Posterior vena cava (tissue), 2 donors: ENCODE measurements at regions not wholly inside any gene's neighbourhood (a gene's known extent, or its start where the extent isn't known, plus 50 kb on each side); places are given as distances from the start of the nearest gene placed in this dataset.

Experiments
- DNase-seq: peaks from one replicate; pipeline ENCODE4 v3.0.0-alpha.2; 2020; ENCODE audit warnings: low spot score
- intact Hi-C, 2 donors: fragments of 100-400 bp; cut with DNase I; formaldehyde crosslinking; loops; one replicate each; pipeline versions ENCODE4 v1.14.1 to v1.14.2; 2022 to 2023
- donor health status: DM: yes; HTN: yes; CAD: no.
- donor health status: DM: yes; HTN: yes; CAD: no.

- intact Hi-C loops = loop anchor here in 1 of 2 donors (1.0 kb wide), 1 partner anchor 26 kb away; no protein-coding TSS in a partner anchor
- DNase-seq = no peak
These were observed 241.6 kb downstream of the BMP7 start for GRCh38 chr20:57024849-57025248.

DNA sequence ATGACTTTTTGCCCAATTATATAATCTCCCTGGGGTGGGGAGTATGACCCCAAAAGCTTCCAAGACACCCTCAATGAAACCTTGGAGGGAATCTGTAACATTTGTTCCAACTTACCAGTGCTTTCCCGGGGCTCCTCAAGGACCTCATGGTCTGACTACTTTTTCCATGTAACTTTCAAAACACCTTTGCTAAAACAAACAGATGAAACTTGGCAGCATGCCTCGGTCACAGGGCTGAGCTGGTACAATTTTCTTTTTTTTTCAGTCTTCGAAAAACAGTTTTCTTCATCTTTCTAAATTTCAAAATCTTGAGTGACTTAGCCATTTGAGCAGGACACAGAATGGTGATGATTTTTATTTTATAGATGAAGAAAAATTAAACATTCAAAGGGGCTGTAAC is 241.2 kb downstream of the BMP7 start:
- no peak for DNase-seq
- intact Hi-C loops = loop anchor here in 1 of 2 donors (1.0 kb wide), 1 partner anchor 26 kb away; no protein-coding TSS in a partner anchor

- intact Hi-C loops = loop anchor here in 1 of 2 donors (1.0 kb wide), 1 partner anchor 26 kb away; no protein-coding TSS in a partner anchor
- DNase-seq = no peak
These were observed 240.7 kb downstream of the BMP7 start for GRCh38 chr20:57025666-57026224.

DNA sequence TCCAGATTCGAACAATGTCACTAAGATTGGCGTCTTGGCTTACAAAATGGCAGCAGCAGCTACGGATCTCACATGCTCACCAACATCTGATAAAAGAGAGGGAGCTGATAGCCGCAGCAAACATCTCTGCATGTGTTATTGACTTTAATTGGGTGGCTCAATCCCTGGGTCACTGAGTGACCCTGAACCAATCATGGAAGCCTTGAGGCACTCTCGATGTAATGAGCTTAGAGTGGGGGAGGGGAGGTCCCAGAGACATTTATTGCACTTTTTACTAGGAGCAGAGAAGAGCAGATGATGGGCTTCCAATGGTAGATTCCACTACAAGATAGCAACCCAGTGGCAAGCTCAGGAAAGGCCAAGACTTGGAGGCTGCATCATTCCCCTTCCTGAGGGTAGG is 238.7 kb downstream of the BMP7 start:
- no peak for DNase-seq
- intact Hi-C loops = no loop called here

DNA sequence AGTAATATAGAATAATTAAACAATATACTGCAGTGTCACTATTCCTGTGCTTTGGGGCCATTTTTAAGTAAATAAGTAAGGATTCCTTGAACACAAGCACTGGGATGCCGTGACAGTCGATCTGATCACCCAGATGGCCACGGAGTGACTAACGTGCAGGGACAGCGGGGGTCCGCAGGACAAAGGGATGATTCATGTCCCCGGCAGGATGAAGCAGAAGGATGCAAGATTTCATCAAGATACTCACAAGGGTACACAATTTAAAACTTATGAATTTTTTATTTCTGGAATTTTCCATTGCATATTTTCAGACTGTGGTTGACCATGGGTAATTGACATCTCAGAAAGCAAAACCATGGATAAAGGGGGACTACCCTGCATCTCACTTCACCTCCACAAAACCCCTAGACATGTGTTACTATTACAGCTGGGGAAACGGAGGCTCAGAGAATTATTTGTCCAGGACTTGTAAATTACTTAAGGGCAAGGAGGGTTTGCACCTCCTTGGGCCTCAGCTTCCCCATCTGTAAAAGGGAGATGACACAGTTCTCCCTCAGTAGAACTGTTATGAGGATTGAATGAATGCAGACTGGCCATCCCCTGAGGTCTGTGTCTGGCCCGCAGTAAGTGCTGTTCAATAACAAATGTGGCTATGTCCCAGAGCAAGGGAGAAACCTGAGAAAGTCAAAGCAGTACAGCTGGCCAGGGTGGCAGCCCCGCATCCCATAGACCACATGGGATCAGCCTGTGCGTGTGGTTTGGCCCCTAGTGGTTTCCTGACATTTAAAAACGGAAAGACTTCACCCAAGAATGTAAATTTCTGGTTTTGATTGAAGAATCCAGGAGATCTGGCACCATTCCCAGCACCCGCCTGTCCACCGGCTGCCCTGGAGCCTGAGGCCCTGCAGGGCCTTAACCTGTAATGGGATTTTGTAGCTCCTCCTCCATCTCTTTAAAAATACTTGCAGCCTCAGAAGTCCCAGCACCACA is 235.5 kb downstream of the BMP7 start:
- intact Hi-C loops = no loop called here
- DNase-seq = no peak

- intact Hi-C loops = no loop called here
- DNase-seq = no peak
These were observed 234.5 kb downstream of the BMP7 start for GRCh38 chr20:57031867-57032355.

DNA sequence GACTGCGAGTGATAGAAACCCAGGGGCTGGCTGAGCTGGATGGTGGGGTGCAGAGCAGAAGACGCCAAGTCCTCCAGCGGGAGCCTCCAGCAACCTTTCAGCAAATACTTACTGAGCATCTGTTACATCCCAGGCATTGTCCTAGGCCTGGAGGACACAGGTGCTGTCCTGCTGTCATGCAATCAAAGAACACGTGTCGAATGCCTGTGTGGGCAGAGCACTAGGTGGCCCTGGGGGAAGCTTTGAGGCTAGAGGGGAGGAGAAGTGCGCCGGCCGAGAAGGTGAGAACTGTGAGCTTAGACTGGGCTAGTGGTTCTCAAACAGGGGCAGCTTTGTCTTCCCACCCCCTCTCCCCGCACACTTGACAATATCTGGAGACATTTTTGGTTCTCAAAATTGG is 233.6 kb downstream of the BMP7 start:
- intact Hi-C loops = no loop called here
- DNase-seq = no peak

DNA sequence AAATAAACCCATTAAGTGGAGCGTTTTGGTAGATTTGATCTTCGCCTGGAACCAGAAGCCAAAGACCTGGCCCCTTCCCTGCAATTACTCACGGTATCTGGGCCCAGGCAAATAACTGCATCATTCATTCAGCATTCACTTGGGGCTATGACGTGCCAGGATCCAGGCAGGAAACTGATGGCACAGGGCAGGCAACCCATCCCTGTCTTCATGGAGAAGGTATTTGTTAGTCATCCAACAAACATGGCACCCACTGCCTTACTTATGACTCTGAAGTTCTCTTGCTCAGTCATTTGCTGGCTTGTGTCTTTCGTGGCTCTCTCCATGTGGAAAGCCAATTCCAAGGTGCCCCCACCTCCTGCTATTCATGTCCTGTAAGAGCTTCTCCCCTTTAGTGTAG is 232.4 kb downstream of the BMP7 start:
- intact Hi-C loops = no loop called here
- DNase-seq = no peak

DNA sequence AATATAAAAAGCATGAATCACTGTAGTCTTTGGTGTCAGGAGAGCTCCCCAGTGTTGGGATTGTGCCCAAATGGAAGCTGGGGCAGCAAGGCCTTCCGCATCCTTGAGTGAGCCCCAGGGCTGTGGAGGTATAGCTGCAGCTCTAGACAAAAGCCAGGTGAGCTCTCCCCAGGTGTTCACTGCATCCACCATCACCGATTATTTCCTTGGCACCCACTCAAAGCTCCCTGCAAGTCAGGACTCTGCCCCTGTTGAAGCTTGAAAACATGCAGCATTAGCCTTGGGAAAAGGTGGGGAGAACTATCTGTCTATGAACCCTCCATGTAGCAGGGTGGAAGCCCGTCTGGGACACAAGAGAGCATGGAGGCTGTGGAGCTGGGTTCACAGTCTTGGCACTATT is 228.8 kb downstream of the BMP7 start:
- no peak for DNase-seq
- intact Hi-C loops = loop anchor here in 1 of 2 donors (5.0 kb wide), 1 partner anchor 610 kb away; no protein-coding TSS in a partner anchor

GRCh38 chr20:57038608-57039440 is 227.6 kb downstream of the BMP7 start:
- intact Hi-C loops = loop anchor here in 1 of 2 donors (5.0 kb wide), 1 partner anchor 612 kb away; no protein-coding TSS in a partner anchor
- DNase-seq = no peak

GRCh38 chr20:57040466-57040865 is 226.0 kb downstream of the BMP7 start:
- intact Hi-C loops = no loop called here
- no peak for DNase-seq

DNA sequence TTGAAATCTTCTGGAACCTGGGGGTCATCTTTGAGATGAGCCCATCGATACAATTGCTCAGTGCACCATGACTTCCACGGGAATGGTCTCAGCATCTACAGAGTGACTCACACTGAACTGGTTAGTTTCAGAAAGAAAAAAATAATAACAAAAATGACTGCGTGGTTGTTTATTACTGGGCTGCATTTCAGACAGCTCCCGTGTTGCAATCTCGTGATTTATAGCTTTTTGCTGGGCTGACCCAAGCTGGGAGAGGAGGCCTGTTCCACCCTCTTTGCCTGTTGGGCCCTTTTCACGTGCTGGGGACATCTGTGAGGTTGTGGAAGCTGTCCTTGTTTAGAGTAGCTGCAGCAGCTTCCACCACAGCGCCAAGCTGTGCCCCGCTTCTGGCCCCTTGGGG is 225.5 kb downstream of the BMP7 start:
- DNase-seq = no peak
- intact Hi-C loops = no loop called here

DNA sequence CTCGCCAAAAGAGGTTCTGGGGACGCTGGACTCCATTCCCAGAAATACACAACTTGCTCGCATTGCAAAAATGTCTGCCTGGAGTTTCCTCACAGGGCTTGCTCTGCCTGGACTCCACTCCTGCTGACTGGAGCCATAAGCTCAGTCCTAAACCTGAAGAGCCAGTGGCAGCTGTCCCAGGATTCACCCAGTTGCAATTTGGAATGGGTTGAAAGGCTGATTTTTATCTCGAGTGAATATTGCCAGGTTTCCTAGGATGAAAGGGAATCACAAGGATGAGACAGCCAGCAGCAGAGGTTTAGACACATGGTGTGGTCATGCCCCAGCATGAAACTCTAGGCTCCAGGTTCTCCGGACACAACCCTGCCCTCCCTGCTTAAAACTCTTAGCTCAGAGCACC is 223.3 kb downstream of the BMP7 start:
- no peak for DNase-seq
- intact Hi-C loops = no loop called here

- DNase-seq = no peak
These were observed 222.7 kb downstream of the BMP7 start for GRCh38 chr20:57043669-57044268.

GRCh38 chr20:57047281-57048026 is 219.0 kb downstream of the BMP7 start:
- intact Hi-C loops = no loop called here
- DNase-seq = no peak

More at GRCh38 chr20:57043669-57044268, 222.7 kb downstream of the BMP7 start:
- intact Hi-C loops = no loop called here

DNA sequence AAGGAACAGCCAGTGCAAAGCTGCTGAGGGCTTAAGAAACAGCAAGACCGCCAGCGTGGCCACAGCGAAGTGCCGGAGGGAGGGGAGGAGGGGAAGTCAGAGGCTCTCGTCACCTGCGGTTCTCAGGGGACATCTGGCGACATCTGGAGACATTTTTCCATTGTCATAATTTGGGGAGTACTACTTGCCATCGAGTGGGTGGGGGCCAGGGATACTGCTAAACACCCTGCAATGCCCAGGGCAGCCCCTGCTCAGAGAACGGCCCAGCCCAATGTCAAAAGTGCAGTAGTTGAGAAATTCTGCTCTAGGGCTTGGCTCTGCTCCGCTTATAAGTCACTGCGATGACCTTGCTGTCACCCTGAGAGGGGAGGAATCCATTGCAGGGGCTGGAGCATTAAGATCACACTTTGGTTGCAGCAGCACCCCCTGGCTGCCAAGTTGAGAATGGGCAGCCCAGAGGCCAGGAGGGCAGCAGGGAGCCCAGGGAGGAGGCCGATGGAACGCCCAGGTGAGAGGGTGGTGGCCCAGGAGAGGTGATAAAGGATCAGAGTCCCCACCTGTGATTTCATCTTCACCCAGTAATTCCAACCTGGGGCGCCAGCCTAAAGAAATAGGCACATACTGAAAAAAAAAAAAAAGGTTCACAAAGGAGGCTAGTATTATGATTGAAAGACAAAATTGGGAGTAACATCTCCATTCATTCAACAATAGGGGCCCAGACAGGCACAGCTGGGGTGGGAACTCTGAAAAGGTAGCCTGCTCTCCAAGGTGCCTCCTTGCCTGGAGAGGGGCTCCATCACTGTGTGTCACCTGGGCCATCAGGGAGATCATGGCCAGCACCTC is 218.2 kb downstream of the BMP7 start:
- DNase-seq = no peak
- intact Hi-C loops = no loop called here

- no peak for DNase-seq
- intact Hi-C loops = no loop called here
These were observed 217.1 kb downstream of the BMP7 start for GRCh38 chr20:57049296-57049695.
